Esophagus squamous epithelium (tissue), 5 donors: ENCODE measurements at regions not wholly inside any gene's neighbourhood (a gene's known extent, or its start where the extent isn't known, plus 50 kb on each side); places are given as distances from the start of the nearest gene placed in this dataset.
A peak's percentile ranks its signal among the peaks of the same experiment; 100 is the strongest.

Source experiments
- DNase-seq: peaks from one replicate; lab custom pipeline; 2025; lab: John Stamatoyannopoulos, UW
- H3K27ac ChIP-seq, 4 donors: fragments of 200-600 bp; sonication (generic); one replicate each; pipeline ENCODE4 v1.5.1; 2016 to 2019; ENCODE audit warnings: mild to moderate bottlenecking in 1 of 4
- H3K27me3 ChIP-seq, 4 donors: fragments of 200-600 bp; sonication (generic); 1 replicate in 3 of 4; 2 replicates in 1 of 4; pipeline versions ENCODE4 v1.5.1 to v1.6.0; 2017 to 2021; ENCODE audit warnings: antibody characterized with exemption in 1 of 4
- H3K36me3 ChIP-seq, 3 donors: fragments of 200-600 bp; sonication (generic); one replicate each; pipeline ENCODE4 v1.5.1; 2016 to 2019
- H3K4me1 ChIP-seq, 3 donors: fragments of 200-600 bp; sonication (generic); one replicate each; pipeline ENCODE4 v1.5.1; 2017 to 2019
- H3K4me3 ChIP-seq, 4 donors: fragments of 200-600 bp; sonication (generic); 1 replicate in 3 of 4; 2 replicates in 1 of 4; pipeline ENCODE4 v1.5.1; 2016 to 2019; ENCODE audit warnings: mild to moderate bottlenecking in 2 of 4, moderate library complexity in 1 of 4
- H3K9me3 ChIP-seq, 3 donors: fragments of 200-600 bp; sonication (generic); one replicate each; pipeline ENCODE4 v1.5.1; 2016 to 2019
- CTCF ChIP-seq, 6 experiments: fragments of 450-650 bp in 4 of 6; fragments of 200-600 bp in 2 of 6; sonication (generic) in 2 of 6; IDR thresholded peaks; one replicate each; pipeline ENCODE4 v1.5.1; 2016 to 2019; ENCODE audit warnings: antibody characterized with exemption in 6 of 6, mild to moderate bottlenecking in 4 of 6, moderate library complexity in 4 of 6
- POLR2A ChIP-seq, 4 donors: fragments of 450-650 bp; IDR thresholded peaks; one replicate each; pipeline ENCODE4 v1.6.1; 2017; ENCODE audit warnings: antibody characterized with exemption in 4 of 4, mild to moderate bottlenecking in 4 of 4, moderate library complexity in 3 of 4
- WGBS, 2 donors: methylation state at CpG; one replicate each; pipeline ENCODE4 v1.1.5; 2018; 5-methylcytosine and 5-hydroxymethylcytosine counted together
- intact Hi-C: fragments of 100-400 bp; cut with DNase I; formaldehyde crosslinking; loops from one replicate; pipeline ENCODE4 v1.15.0; 2022
- donor health status: DM: yes; HTN: yes; CAD: no.

GRCh38 chr10:111976557-111976956, 207.0 kb downstream of the GPAM start:
- no peaks in the 10 kb centered on the region for H3K4me1 ChIP-seq
- H3K36me3 ChIP-seq: no peaks in the 10 kb centered on the region
- H3K27me3 ChIP-seq: no peaks in the 10 kb centered on the region
- no peak for DNase-seq
- no peak overlapping the region for H3K4me3 ChIP-seq
- WGBS, 2 donors: 61 to 67% methylated on average over 2 of the region's 2 CpGs
- H3K27ac ChIP-seq: no peak overlapping the region
- intact Hi-C loops: no loop called here
- TF ChIP-seq POLR2A (IDR thresholded peaks at IDR 0.05) (no peak), CTCF (IDR thresholded peaks at IDR 0.05) (no peak)
- no peaks in the 10 kb centered on the region for H3K9me3 ChIP-seq

- WGBS, 2 donors: 79 to 85% methylated on average over 5 to 6 of the region's 6 CpGs
- Histone ChIP-seq H3K27ac (no peak overlapping the region), H3K36me3 (no peaks in the 10 kb centered on the region), H3K4me1 (no peaks in the 10 kb centered on the region), H3K9me3 (no peaks in the 10 kb centered on the region), H3K27me3 (no peaks in the 10 kb centered on the region), H3K4me3 (no peak overlapping the region)
- TF ChIP-seq POLR2A (IDR thresholded peaks at IDR 0.05) (no peak), CTCF (IDR thresholded peaks at IDR 0.05) (no peak)
- intact Hi-C loops: no loop called here
- DNase-seq: no peak
Observed at GRCh38 chr10:111984057-111984456, 199.5 kb downstream of the GPAM start.

- intact Hi-C loops: no loop called here
- no peaks in the 10 kb centered on the region for H3K36me3 ChIP-seq
- no peak for TF ChIP-seq POLR2A (IDR thresholded peaks at IDR 0.05)
- TF ChIP-seq CTCF (IDR thresholded peaks at IDR 0.05): no peak
- H3K4me1 ChIP-seq: no peaks in the 10 kb centered on the region
- H3K4me3 ChIP-seq: no peak overlapping the region
- no peak for DNase-seq
- H3K27ac ChIP-seq: peak overlapping the region in 2 of 4 donors; percentile 32 to 51
- H3K9me3 ChIP-seq: no peaks in the 10 kb centered on the region
- H3K27me3 ChIP-seq: no peaks in the 10 kb centered on the region
Observed at GRCh38 chr10:111986079-111986478, 197.5 kb downstream of the GPAM start.

GRCh38 chr10:111988646-111989045, 194.9 kb downstream of the GPAM start:
- intact Hi-C loops: no loop called here
- H3K27me3 ChIP-seq: no peaks in the 10 kb centered on the region
- no peaks in the 10 kb centered on the region for H3K36me3 ChIP-seq
- H3K4me3 ChIP-seq: no peak overlapping the region
- H3K4me1 ChIP-seq: no peaks in the 10 kb centered on the region
- H3K27ac ChIP-seq: no peak overlapping the region
- H3K9me3 ChIP-seq: no peaks in the 10 kb centered on the region
- no peak for DNase-seq
- WGBS, 2 donors: 72 to 85% methylated on average over 14 of the region's 14 CpGs
- TF ChIP-seq POLR2A (IDR thresholded peaks at IDR 0.05) (no peak), CTCF (IDR thresholded peaks at IDR 0.05) (no peak)

GRCh38 chr10:111989136-111989911, 194.2 kb downstream of the GPAM start:
- Histone ChIP-seq H3K9me3 (no peaks in the 10 kb centered on the region), H3K36me3 (no peaks in the 10 kb centered on the region), H3K27ac (no peak overlapping the region), H3K4me3 (no peak overlapping the region), H3K4me1 (no peaks in the 10 kb centered on the region), H3K27me3 (no peaks in the 10 kb centered on the region)
- 56 to 64% methylated on average over 11 to 16 of the region's 21 CpGs for WGBS, 2 donors
- TF ChIP-seq POLR2A (IDR thresholded peaks at IDR 0.05) (no peak), CTCF (IDR thresholded peaks at IDR 0.05) (no peak)
- no peak for DNase-seq
- intact Hi-C loops: no loop called here
